ENCODE measurements at regions not wholly inside any gene's neighbourhood (a gene's known extent, or its start where the extent isn't known, plus 50 kb on each side); places are given as distances from the start of the nearest gene placed in this dataset.

GRCh38 chr10:3354174-3354900, 181.8 kb upstream of the PITRM1 start:
- H3K4me1 ChIP-seq (ENCODE audit: insufficient read depth, low read length, severe bottlenecking) = no peaks in the 10 kb centered on the region
- no peak overlapping the region for H3K4me2 ChIP-seq (ENCODE audit: low read length)
- no peak overlapping the region for H3K9ac ChIP-seq (ENCODE audit: low read length)
- no peaks in the 10 kb centered on the region for H3K27me3 ChIP-seq (ENCODE audit: insufficient read depth, low read length)
- no peak overlapping the region for H2AFZ ChIP-seq (ENCODE audit: low read length)
- no peak overlapping the region for H3K4me3 ChIP-seq (ENCODE audit: low read depth, low read length, poor library complexity, severe bottlenecking)
- TF ChIP-seq, protein P1, sequence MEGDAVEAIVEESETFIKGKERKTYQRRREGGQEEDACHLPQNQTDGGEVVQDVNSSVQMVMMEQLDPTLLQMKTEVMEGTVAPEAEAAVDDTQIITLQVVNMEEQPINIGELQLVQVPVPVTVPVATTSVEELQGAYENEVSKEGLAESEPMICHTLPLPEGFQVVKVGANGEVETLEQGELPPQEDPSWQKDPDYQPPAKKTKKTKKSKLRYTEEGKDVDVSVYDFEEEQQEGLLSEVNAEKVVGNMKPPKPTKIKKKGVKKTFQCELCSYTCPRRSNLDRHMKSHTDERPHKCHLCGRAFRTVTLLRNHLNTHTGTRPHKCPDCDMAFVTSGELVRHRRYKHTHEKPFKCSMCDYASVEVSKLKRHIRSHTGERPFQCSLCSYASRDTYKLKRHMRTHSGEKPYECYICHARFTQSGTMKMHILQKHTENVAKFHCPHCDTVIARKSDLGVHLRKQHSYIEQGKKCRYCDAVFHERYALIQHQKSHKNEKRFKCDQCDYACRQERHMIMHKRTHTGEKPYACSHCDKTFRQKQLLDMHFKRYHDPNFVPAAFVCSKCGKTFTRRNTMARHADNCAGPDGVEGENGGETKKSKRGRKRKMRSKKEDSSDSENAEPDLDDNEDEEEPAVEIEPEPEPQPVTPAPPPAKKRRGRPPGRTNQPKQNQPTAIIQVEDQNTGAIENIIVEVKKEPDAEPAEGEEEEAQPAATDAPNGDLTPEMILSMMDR (IDR thresholded peaks at IDR 0.05; ENCODE audit: low read length) = no peak
- TF ChIP-seq EZH2 (IDR thresholded peaks at IDR 0.05; ENCODE audit: borderline replicate concordance, low read length) = no peak
- no peak overlapping the region for H3K27ac ChIP-seq (ENCODE audit: low read depth, low read length, poor library complexity, severe bottlenecking)
- no peaks in the 10 kb centered on the region for H3F3A ChIP-seq (ENCODE audit: insufficient read depth, low read length)
- no peaks in the 10 kb centered on the region for H3K9me2 ChIP-seq (ENCODE audit: low read depth, low read length)
- H3K79me2 ChIP-seq (ENCODE audit: insufficient read depth, low read length) = no peaks in the 10 kb centered on the region
- no peaks in the 10 kb centered on the region for H4K20me1 ChIP-seq (ENCODE audit: insufficient read depth, low read length)
- H3K36me3 ChIP-seq (ENCODE audit: insufficient read depth, low read length) = no peaks in the 10 kb centered on the region
- no peaks in the 10 kb centered on the region for H3K9me3 ChIP-seq (ENCODE audit: low read length)

- Histone ChIP-seq H3K9me3 (ENCODE audit: low read length) (no peaks in the 10 kb centered on the region), H2AFZ (ENCODE audit: low read length) (no peak overlapping the region), H3K4me1 (ENCODE audit: insufficient read depth, low read length, severe bottlenecking) (no peaks in the 10 kb centered on the region), H3K27ac (ENCODE audit: low read depth, low read length, poor library complexity, severe bottlenecking) (no peak overlapping the region), H3K79me2 (ENCODE audit: insufficient read depth, low read length) (no peaks in the 10 kb centered on the region), H3K36me3 (ENCODE audit: insufficient read depth, low read length) (no peaks in the 10 kb centered on the region), H4K20me1 (ENCODE audit: insufficient read depth, low read length) (no peaks in the 10 kb centered on the region), H3F3A (ENCODE audit: insufficient read depth, low read length) (no peaks in the 10 kb centered on the region), H3K4me2 (ENCODE audit: low read length) (no peak overlapping the region), H3K9ac (ENCODE audit: low read length) (no peak overlapping the region), H3K27me3 (ENCODE audit: insufficient read depth, low read length) (no peaks in the 10 kb centered on the region), H3K4me3 (ENCODE audit: low read depth, low read length, poor library complexity, severe bottlenecking) (no peak overlapping the region), H3K9me2 (ENCODE audit: low read depth, low read length) (no peaks in the 10 kb centered on the region)
- TF ChIP-seq EZH2 (IDR thresholded peaks at IDR 0.05; ENCODE audit: borderline replicate concordance, low read length) = no peak
- TF ChIP-seq, protein P1 (IDR thresholded peaks at IDR 0.05; ENCODE audit: low read length) = no peak
Observed at GRCh38 chr10:3353235-3353634, 180.7 kb upstream of the PITRM1 start.

- H3K79me2 ChIP-seq (ENCODE audit: insufficient read depth, low read length) = no peaks in the 10 kb centered on the region
- no peak overlapping the region for H3K4me2 ChIP-seq (ENCODE audit: low read length)
- H3K9ac ChIP-seq (ENCODE audit: low read length) = no peak overlapping the region
- no peak overlapping the region for H2AFZ ChIP-seq (ENCODE audit: low read length)
- H3K9me2 ChIP-seq (ENCODE audit: low read depth, low read length) = no peaks in the 10 kb centered on the region
- H3K9me3 ChIP-seq (ENCODE audit: low read length) = no peaks in the 10 kb centered on the region
- H3K4me3 ChIP-seq (ENCODE audit: low read depth, low read length, poor library complexity, severe bottlenecking) = no peak overlapping the region
- no peaks in the 10 kb centered on the region for H3F3A ChIP-seq (ENCODE audit: insufficient read depth, low read length)
- H3K4me1 ChIP-seq (ENCODE audit: insufficient read depth, low read length, severe bottlenecking) = no peaks in the 10 kb centered on the region
- H4K20me1 ChIP-seq (ENCODE audit: insufficient read depth, low read length) = no peaks in the 10 kb centered on the region
- no peak overlapping the region for H3K27ac ChIP-seq (ENCODE audit: low read depth, low read length, poor library complexity, severe bottlenecking)
- H3K36me3 ChIP-seq (ENCODE audit: insufficient read depth, low read length) = no peaks in the 10 kb centered on the region
- TF ChIP-seq, protein P1 (IDR thresholded peaks at IDR 0.05; ENCODE audit: low read length) = no peak
- no peak for TF ChIP-seq EZH2 (IDR thresholded peaks at IDR 0.05; ENCODE audit: borderline replicate concordance, low read length)
- no peaks in the 10 kb centered on the region for H3K27me3 ChIP-seq (ENCODE audit: insufficient read depth, low read length)
Observed at GRCh38 chr10:3350617-3351258, 178.2 kb upstream of the PITRM1 start.
